Loucy (cell line): ENCODE measurements at regions not wholly inside any gene's neighbourhood (a gene's known extent, or its start where the extent isn't known, plus 50 kb on each side); places are given as distances from the start of the nearest gene placed in this dataset.

Source experiments
- EZH2phosphoT487 ChIP-seq: fragments of 200-600 bp; IDR thresholded peaks from 2 replicates; pipeline ENCODE4 v1.6.1; 2018; ENCODE audit warnings: antibody characterized with exemption, mild to moderate bottlenecking, moderate library complexity, borderline replicate concordance
- TF ChIP-seq, protein P1 (sequence below): fragments of 200-600 bp; sonication (generic); conservative IDR thresholded peaks from 2 replicates; pipeline ENCODE4 v1.5.1; 2014; ENCODE audit warnings: mild to moderate bottlenecking, antibody characterized with exemption, low read length

DNA sequence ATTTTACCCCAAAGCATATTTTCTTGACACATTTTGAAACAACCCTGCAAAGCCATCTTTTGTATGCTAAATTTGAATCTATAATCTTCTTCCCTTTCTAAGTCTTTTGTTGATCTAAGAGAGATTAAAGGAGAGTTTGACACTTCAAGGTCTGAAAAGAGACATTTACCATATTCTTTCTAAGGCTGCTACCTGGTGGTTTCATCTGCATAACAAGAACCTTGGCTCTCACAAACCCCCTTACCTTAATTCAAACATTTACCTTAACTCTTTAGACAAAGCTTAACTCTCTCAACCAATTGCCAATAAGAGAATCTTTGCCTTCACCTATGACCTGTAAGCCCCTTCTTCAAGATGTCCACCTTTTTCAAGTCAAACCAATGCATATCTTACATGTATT, 1143.6 kb downstream of the CDH11 start:
- TF ChIP-seq, protein P1, sequence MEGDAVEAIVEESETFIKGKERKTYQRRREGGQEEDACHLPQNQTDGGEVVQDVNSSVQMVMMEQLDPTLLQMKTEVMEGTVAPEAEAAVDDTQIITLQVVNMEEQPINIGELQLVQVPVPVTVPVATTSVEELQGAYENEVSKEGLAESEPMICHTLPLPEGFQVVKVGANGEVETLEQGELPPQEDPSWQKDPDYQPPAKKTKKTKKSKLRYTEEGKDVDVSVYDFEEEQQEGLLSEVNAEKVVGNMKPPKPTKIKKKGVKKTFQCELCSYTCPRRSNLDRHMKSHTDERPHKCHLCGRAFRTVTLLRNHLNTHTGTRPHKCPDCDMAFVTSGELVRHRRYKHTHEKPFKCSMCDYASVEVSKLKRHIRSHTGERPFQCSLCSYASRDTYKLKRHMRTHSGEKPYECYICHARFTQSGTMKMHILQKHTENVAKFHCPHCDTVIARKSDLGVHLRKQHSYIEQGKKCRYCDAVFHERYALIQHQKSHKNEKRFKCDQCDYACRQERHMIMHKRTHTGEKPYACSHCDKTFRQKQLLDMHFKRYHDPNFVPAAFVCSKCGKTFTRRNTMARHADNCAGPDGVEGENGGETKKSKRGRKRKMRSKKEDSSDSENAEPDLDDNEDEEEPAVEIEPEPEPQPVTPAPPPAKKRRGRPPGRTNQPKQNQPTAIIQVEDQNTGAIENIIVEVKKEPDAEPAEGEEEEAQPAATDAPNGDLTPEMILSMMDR, result no peak
- no peak for TF ChIP-seq EZH2phosphoT487
